IPS-15b (cell line): ENCODE measurements at regions not wholly inside any gene's neighbourhood (a gene's known extent, or its start where the extent isn't known, plus 50 kb on each side); places are given as distances from the start of the nearest gene placed in this dataset.
"Not testable (repeated sequence)": the region's sequence is repeated elsewhere in the genome, so short reads cannot be mapped to it uniquely, and the experiment has no call there.

ENCODE experiments used
- H3K27me3 ChIP-seq: one replicate; pipeline ENCODE4 v1.6.1; 2013; ENCODE audit warnings: low read length; ENCODE audit not compliant: control insufficient read depth, insufficient read depth
- H3K36me3 ChIP-seq: one replicate; pipeline ENCODE4 v1.6.1; 2013; ENCODE audit warnings: low read length; ENCODE audit not compliant: control insufficient read depth, insufficient read depth
- H3K4me1 ChIP-seq: one replicate; pipeline ENCODE4 v1.6.1; 2013; ENCODE audit warnings: mild to moderate bottlenecking, low read length; ENCODE audit not compliant: control insufficient read depth, insufficient read depth
- H3K4me3 ChIP-seq: one replicate; pipeline ENCODE4 v1.5.1; 2013; ENCODE audit warnings: low read depth, low read length
- H3K9ac ChIP-seq: one replicate; pipeline ENCODE4 v1.6.1; 2013; ENCODE audit warnings: low read depth, mild to moderate bottlenecking, low read length
- H3K9me3 ChIP-seq: one replicate; pipeline ENCODE4 v1.6.1; 2013; ENCODE audit warnings: mild to moderate bottlenecking, low read length; ENCODE audit not compliant: control insufficient read depth, insufficient read depth

GRCh38 chr20:30284281-30284905 lies 973.1 kb upstream of the DEFB115 start:
- H3K4me1 ChIP-seq = no peaks in the 10 kb centered on the region
- H3K27me3 ChIP-seq = peaks cover 7% of the 10 kb centered on the region
- no peaks in the 10 kb centered on the region for H3K9me3 ChIP-seq
- no peak overlapping the region for H3K9ac ChIP-seq
- H3K36me3 ChIP-seq = no peaks in the 10 kb centered on the region
- H3K4me3 ChIP-seq = peak overlapping the region; percentile 41

GRCh38 chr20:30285677-30286076 lies 971.8 kb upstream of the DEFB115 start:
- Histone ChIP-seq H3K36me3 (no peaks in the 10 kb centered on the region), H3K27me3 (peaks cover 7% of the 10 kb centered on the region), H3K4me1 (no peaks in the 10 kb centered on the region), H3K4me3 (no peak overlapping the region), H3K9me3 (no peaks in the 10 kb centered on the region), H3K9ac (no peak overlapping the region)

GRCh38 chr20:30286157-30286556 lies 971.3 kb upstream of the DEFB115 start:
- Histone ChIP-seq H3K27me3 (peaks cover 7% of the 10 kb centered on the region), H3K9me3 (no peaks in the 10 kb centered on the region), H3K36me3 (no peaks in the 10 kb centered on the region), H3K4me3 (no peak overlapping the region), H3K9ac (no peak overlapping the region), H3K4me1 (no peaks in the 10 kb centered on the region)

- not testable (repeated sequence) for H3K4me1 ChIP-seq, H3K36me3 ChIP-seq, H3K9me3 ChIP-seq, H3K4me3 ChIP-seq, H3K27me3 ChIP-seq, H3K9ac ChIP-seq
These were observed 970.0 kb upstream of the DEFB115 start for GRCh38 chr20:30287459-30287858.

- Histone ChIP-seq H3K27me3 (peaks cover 7% of the 10 kb centered on the region), H3K9ac (no peak overlapping the region), H3K4me3 (no peak overlapping the region), H3K36me3 (no peaks in the 10 kb centered on the region), H3K9me3 (no peaks in the 10 kb centered on the region), H3K4me1 (no peaks in the 10 kb centered on the region)
These were observed 969.1 kb upstream of the DEFB115 start for GRCh38 chr20:30288346-30288745.

GRCh38 chr20:30289049-30289448 lies 968.4 kb upstream of the DEFB115 start:
- not testable (repeated sequence) for H3K4me1 ChIP-seq, H3K27me3 ChIP-seq, H3K9ac ChIP-seq, H3K9me3 ChIP-seq, H3K4me3 ChIP-seq, H3K36me3 ChIP-seq

- not testable (repeated sequence) for H3K9me3 ChIP-seq
These were observed 967.7 kb upstream of the DEFB115 start for GRCh38 chr20:30289711-30290141.

GRCh38 chr20:30290361-30291063 lies 967.0 kb upstream of the DEFB115 start:
- H3K36me3 ChIP-seq, H3K9me3 ChIP-seq, H3K9ac ChIP-seq, H3K27me3 ChIP-seq, H3K4me1 ChIP-seq: not testable (repeated sequence)
- H3K4me3 ChIP-seq = peak overlapping the region; percentile 26

More at GRCh38 chr20:30289711-30290141, 967.7 kb upstream of the DEFB115 start:
- H3K9ac ChIP-seq, H3K36me3 ChIP-seq, H3K4me1 ChIP-seq, H3K27me3 ChIP-seq: not testable (repeated sequence)
- peak overlapping the region; percentile 8 for H3K4me3 ChIP-seq

GRCh38 chr20:30291064-30291379 lies 966.4 kb upstream of the DEFB115 start:
- not testable (repeated sequence) for H3K27me3 ChIP-seq, H3K9me3 ChIP-seq, H3K4me3 ChIP-seq, H3K4me1 ChIP-seq, H3K36me3 ChIP-seq, H3K9ac ChIP-seq

- H3K36me3 ChIP-seq, H3K9me3 ChIP-seq, H3K9ac ChIP-seq, H3K4me3 ChIP-seq, H3K4me1 ChIP-seq, H3K27me3 ChIP-seq: not testable (repeated sequence)
These were observed 965.8 kb upstream of the DEFB115 start for GRCh38 chr20:30291686-30292085.

GRCh38 chr20:30295396-30295795 lies 962.1 kb upstream of the DEFB115 start:
- not testable (repeated sequence) for H3K9me3 ChIP-seq, H3K4me1 ChIP-seq, H3K4me3 ChIP-seq, H3K36me3 ChIP-seq, H3K9ac ChIP-seq, H3K27me3 ChIP-seq

- not testable (repeated sequence) for H3K36me3 ChIP-seq, H3K9me3 ChIP-seq, H3K9ac ChIP-seq, H3K27me3 ChIP-seq, H3K4me1 ChIP-seq, H3K4me3 ChIP-seq
These were observed 961.5 kb upstream of the DEFB115 start for GRCh38 chr20:30295967-30296366.
